ENCODE measurements at regions not wholly inside any gene's neighbourhood (a gene's known extent, or its start where the extent isn't known, plus 50 kb on each side); places are given as distances from the start of the nearest gene placed in this dataset.

DNA sequence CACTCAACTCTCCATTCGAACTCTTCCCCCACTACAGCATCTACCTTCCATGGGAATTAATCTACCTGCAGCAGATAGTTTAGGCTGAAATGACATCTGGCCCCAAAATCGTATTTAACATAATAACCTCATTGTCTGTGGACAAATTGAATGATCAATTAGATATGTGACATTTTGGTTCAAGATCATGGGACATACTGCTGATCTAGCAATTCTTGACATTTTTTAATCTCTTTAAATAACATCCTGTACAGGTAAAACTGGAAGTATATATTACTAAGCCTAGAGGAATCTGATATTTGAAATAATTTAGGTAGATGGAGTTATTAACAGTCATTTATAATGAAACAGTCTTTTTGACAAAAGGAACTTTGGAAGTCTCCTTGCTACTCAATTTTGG, 702.5 kb downstream of the NLGN4X start:
- no peak for FAIRE-seq

DNA sequence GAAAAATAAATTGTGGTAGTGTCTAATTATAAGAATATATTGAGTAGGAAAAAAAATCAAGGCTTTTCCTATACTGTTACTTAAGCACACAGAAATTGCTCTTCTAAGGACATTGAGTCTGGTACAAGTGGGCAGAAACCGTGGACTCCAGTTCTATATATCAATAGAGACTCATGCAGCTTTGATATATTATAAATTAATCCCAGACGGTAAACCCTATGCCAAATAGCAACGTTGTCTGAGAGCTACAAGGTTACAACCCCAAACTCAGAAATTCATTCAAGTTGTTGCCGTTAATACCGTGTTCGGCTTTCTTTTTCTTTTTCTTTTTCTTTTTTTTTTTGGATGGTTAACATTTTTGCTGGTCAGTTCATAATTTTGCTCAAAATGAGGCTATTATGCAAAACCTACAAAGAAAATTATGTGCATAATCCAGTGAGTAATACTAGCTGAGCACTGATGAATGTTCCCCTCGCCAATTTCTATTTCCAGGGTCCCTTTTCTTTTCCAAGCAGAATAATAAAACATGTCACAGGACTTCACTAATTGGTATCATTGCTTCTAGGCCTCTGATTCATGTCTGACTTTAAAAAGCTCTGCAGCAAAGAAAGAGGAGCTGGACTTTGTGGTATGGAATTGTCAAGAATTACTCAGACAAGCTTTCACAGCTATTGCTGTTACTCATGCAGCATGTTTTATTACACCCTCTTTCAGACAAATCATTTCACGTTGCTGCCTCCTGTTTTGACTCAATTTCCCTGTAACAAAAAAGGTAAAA, 737.7 kb downstream of the NLGN4X start:
- FAIRE-seq = no peak

DNA sequence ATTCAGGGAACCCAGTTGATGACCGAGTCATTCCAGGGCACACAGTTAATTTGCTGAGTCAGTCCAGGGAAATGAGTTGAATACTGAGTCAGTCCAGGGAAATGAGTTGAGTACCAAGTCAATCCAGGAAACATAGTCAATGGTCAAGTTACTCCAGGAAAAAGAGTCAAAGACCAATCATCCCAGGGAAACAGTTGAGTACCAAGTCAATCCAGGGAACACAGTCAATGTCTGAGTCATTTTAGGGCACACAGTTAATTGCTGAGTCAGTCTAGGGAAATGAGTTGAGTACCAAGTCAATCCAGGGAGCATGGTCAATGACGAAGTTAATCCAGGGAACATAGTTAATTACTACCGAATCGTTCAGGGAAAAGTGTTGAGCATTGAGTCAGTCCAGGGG, 754.4 kb downstream of the NLGN4X start:
- no peak for FAIRE-seq

DNA sequence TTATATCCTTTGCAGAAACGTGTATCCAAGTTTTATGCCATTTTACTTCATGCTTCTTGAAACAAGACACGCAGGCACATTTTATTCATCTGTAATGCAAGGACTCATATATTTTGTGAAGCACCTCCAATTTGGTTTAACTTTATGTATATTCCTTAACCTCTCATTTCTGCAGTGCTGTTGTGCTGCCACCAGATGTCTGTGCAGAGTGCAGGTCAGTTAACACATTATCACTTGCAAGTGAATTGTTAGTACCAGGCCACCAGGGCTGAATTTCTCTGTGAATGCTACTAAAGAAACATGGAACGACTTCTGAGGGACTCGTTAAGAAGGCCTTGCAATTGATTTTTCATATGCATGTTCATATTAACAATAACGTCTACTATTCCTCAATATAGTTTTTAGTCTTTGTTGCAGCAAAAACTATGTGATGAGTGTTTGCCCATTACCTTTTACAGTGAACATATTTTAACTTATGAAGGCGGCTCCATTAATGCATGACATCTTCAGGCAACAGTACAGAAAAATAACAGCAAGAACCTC, 770.3 kb downstream of the NLGN4X start:
- no peak for FAIRE-seq

DNA sequence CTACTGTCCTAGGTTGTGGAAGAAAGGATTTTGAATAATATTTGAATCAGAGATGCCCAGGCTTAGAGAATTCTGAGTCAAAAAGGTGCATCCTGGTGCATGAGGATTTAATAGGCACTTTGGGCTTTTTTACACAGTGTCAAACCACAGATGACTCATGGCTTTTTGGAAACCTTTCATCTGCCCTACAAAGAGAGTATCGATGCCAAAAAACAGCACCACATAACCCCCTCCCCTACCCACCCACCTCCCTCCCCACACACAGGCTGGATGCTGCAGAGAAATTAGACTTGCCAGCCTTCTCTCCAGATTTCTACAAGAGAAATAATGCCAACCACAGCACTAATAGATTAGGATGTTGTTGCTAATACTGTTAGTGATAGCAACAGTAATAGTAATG, 779.3 kb downstream of the NLGN4X start:
- FAIRE-seq = no peak

DNA sequence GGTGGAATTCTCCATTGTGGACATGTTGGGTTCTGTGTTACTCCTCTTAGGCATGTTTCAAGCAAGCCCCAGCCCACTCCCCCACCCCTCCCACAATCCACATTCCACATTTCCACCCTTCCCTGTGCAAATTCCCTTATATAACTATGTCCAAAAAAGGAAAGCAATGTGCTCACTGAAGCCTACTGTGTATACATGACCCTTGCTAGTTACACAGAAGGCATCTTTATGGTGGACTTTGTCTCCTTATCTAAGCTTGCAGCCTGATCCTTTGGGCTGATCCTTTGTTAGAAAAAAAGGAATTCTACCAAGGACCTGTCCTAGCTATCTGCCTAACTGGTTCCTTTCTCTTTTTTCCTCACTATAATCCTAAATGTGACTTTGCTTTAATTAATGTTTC, 796.8 kb downstream of the NLGN4X start:
- no peak for FAIRE-seq

DNA sequence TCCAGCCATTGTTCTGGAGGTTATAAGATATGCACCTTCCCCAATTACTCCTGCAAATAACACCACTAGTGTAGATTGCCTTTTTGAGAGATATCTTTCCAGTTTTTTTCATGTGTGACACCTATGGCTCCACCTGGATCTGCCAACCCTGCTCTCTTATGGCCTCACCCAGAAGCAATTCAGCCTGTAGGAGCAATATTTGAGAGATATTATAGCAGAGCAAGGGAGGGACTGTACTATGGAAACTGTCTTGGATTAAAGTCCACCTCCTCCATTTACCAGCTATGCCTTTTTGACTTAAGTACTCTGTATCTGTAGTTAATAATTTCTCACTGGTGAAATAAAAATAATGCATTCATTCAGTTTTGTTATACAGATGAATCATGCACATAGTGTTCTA, 803.5 kb downstream of the NLGN4X start:
- no peak for FAIRE-seq

DNA sequence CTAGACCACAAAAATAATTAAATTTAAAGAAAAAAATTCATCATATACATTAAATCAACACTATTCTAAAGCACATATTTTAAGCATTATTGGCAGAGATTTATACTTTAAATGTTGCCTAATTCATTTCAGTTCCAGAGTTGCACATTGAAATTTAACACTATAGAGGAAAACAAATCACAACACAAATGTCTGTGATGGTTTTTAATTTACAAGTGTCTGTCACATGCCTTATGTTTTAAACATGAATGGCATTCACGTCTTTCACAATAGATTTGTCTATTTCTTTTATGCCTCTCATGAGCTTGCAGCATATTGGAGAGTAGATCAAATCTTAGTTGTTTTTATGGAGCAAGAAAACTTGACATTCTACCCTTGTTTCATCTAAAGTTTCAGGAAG, 811.3 kb downstream of the NLGN4X start:
- FAIRE-seq = peak; percentile 25

DNA sequence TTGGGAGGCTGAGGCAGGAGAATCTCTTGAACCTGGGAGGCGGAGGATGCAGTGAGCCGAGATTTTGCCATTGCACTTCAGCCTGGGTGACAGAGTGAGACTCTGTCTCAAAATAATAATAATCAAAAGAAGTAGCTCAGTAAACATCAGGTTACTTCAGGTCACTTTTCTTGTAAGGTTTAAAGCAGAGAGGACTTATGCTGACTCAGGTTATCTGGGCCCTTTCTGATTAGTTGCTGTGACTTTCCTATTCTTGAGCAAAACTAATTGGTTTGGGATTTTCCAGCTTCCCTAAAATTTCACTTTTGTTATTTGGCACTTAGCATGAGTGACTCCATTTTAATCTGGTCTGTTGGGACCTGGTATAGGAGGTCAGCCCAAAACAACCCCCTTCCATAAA, 812.9 kb downstream of the NLGN4X start:
- FAIRE-seq = no peak

DNA sequence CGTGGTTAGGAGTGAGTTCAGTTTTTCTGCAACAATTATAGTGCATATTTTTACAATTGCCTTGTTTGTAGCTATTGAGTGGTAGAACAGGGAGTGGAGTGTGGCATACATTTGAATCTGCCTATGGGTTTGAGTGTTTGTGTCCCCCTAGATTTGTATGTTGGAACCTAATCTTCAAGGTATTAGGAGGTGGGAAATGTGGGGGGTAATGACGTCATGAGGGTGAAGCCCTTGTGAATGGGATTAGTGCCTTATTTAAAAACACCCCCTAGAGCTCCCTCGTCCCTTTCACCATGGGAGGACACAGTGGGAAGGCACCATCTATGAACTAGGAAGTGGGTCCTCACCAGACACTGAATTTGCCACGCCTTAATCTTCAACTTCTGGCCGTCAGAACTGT, 819.6 kb downstream of the NLGN4X start:
- no peak for FAIRE-seq

DNA sequence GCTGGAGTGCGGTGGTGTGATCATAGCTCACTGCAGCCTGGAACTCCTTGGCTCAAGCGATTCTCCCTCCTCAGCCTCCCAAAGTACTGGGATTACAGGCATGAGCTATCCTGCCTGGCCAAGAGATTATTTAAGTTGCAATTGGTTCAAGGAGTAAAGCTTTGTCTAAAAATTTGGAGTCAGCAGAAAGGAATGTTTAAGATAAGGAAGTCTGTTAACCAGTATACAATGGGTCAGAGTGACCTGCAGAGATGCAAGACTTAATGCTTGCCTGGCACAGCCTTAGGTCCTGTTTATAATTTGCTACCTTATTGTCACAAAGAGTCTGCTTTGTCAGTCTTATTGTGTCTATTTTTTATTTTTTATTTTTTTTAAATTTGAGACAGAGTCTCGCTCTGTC, 826.2 kb downstream of the NLGN4X start:
- FAIRE-seq = no peak

DNA sequence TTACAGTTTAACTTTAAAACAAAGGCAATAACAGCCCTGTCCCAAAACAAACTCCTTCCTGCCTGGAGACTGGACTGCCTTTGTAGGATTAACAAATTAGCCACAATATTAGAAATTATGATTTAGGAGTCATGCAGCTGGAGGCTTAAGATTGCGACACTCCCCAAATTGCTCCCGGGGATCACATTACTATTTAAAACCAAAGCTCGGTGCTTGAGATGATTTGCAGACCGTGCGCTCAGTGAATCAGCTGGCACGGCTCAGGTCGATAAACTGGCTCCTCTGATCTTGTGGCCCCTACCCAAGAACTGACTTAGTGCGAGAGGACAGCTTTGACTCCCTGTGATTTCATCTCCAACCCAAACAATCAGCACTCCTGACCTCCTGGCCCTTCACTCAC, 829.3 kb downstream of the NLGN4X start:
- FAIRE-seq = no peak

DNA sequence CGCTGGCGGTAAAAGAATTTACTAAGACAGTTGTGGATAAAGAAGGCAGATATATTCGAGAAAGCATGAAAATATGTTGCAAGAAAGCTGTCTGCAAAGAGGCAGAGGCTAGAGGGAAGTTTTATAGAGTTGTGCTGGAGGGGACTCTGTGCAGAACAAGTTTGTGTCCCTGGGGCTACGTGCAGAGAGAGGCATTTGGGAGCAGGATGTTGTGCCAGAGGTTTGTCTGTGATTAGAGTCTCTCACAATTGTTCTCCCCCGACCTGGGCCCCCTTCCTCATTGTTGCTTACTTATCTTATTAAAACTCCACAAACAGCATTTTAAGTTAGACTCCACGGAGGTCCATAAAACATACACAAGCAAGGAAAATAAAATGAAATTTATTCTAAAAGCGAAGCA, 831.3 kb downstream of the NLGN4X start:
- no peak for FAIRE-seq

DNA sequence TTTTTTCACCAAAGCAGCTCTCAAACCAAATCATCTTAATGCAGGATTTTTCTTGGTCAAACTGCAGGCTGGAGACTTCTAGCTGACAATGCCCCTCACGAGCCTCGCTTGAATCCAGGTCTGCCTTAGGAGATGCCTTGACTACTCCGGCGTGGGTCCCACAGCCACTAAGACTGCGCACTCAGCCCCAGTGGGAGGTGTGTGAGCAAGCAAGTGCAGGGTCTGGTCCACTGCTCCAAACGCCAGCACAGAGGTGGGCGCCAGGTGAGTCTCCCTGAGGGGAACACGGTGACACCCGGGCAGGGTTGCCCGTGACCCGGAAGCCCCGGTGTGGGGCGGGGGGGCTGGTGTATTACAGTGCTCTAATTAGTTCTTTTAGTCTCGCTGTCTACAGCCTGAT, 838.3 kb downstream of the NLGN4X start:
- FAIRE-seq = no peak

DNA sequence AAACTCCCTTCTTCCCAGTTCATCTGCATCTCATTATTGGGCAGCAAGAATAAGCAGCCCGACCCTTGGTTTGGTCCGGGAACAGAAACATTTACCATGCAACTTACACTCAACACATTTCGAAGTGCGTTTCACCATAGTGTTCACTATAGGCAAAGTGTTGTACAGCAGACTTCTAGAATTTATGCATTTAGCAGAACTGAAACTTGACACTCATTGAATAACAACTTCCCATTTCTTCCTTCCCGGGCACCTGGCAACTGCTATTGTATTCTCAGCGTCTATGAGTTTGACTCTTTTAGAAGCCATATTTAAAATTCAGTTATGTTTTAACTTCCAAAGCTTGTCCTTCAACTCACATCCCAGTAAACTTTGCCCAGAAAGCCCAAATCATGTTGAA, 840.6 kb downstream of the NLGN4X start:
- no peak for FAIRE-seq

DNA sequence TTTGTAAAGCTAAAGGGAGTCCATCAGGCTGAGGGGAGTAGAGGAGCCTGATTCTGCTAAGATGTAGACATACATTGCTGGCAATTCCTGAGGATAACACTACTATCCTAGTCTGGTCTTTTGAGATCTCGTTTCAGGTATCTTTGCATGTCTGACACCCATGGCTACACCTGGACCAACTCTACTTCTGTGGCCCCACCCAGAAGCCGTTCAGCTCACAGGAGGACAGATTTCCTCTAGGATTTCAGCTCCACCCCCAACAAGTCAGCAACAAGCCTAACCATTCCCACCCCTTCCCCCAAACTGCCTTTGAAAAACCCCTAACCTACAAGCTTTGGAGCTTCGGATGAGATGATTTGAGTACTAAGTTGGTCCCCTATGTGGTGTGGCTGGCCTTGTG, 848.2 kb downstream of the NLGN4X start:
- no peak for FAIRE-seq

DNA sequence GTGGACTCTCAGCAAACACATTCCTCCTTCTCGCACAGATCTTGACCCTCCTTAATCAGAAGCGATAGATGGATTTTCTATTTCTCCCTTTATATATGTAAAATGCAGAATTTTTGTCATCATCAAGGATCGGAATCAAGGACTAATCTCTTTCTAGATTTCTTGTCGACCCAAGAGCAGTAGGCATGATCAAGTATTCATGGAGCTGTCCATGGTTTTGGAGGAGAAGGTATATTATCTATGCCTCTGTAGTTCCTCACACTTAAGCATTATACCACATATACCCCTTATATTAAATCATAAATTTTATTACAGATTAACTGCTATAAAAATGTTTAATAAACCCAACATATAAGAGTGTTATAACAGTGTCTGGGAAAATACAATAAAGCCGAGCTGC, 886.8 kb downstream of the NLGN4X start:
- no peak for FAIRE-seq

DNA sequence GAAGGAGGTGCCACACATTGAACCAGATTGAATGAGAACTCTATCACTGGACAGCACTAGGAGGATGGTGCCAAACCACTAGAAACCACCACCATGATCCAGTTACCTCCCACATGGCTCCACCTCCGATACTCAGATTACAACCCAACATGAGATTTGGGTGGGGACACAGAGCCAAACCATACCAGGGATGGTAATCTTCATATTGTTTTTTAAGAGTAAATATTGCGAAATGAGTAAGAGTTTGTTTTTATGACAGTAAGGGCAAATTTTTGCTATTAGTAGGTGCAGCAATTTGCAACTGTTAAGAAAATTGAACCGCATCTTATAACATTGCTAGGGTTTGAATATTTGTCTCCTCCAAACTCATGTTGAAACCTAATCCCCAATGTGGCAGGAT, 891.5 kb downstream of the NLGN4X start:
- FAIRE-seq = no peak

DNA sequence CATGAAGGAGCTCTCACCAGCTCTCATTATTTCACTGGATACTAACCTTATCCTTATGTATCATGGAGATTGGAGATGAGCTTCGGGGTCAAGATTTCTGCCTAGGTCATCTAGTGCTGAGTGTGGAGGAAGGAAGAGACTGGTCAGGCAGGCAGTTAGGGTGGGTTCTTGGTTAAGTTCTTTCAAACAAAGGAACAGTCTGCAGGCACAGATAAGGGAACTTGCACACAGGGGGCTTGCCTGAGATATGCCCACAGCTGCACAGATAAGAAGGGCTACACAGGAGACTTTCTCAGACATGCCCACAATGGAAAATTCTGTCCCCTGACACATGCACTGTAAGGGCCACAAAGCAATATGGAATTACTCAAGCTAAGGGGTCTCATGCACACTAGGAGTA, 904.1 kb downstream of the NLGN4X start:
- FAIRE-seq = no peak

DNA sequence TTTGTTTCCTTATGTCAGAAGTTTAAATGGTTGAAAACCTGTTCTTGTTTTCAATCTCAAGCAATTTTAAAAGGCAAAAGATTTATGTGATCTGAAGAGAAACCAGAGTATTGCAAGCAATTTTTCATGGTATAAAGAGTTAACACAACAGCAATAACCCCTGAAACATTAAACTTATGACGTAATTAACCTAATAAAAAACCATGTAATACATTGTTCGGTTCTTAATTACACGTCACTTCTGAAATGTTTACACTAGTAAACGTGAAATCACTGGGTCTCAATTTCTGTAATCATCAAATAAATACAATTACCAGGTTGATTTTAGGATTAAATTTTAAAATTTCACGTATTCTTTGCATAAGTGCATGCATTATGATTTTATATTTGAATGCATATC, 914.5 kb downstream of the NLGN4X start:
- FAIRE-seq = no peak

DNA sequence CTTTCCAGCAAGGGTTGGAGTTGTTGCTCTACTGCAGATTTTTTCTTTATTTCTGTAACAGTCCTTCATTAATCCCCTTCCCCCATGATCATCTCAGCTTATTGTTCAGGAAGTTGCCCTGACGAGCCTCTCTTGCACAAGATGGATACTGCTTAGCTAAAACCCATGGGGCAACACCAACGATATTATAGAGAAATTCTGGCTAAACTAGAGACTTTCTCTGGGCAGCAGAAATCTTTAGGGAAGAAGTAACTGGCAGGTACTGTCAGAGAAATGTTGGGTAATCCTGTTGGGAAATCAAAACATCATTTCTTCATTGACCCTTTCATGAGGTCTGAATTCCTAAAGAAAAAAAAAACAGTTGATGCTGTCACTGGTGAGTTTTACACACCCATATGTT, 921.3 kb downstream of the NLGN4X start:
- no peak for FAIRE-seq

DNA sequence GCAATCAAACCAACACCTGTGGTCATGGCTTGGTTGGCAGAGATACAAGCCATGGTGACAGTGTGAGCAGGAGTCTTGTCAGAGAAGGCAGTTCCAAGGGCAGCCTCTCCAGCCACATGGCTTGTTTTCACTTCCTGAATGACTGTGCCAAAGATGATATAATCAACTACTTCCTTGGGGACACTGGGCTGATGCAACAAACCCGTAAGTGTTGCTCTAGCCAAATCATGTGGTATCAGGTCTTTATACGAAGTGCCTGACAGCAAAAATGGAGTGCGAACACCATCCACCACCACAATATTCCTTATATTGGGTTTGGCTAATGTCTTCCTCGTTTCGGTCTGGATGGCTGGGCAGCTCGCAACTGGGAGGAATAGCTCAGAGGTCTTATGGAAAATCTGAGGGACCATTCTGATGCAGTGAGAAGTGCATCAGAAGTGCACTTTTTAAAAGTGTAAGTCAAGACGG, 922.0 kb downstream of the NLGN4X start:
- no peak for FAIRE-seq

DNA sequence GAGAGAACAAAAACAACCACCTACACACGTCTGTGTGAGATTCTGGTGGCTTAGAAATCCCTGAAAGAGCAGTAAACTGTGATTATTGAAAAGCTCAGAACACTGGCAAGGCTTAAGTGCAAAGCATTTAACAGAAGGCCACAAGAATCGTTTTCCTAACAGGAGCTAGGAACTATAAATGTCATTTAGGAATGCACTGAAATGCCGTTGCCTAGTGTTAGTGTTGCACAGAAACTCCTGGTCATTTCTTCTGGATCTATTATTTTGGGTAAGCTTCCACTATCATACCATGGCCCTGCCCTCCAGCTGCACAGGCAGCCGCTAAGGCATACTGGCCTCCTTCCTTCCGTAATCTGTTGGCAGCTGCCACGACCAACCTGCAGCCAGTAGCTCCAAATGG, 923.2 kb downstream of the NLGN4X start:
- FAIRE-seq = no peak

DNA sequence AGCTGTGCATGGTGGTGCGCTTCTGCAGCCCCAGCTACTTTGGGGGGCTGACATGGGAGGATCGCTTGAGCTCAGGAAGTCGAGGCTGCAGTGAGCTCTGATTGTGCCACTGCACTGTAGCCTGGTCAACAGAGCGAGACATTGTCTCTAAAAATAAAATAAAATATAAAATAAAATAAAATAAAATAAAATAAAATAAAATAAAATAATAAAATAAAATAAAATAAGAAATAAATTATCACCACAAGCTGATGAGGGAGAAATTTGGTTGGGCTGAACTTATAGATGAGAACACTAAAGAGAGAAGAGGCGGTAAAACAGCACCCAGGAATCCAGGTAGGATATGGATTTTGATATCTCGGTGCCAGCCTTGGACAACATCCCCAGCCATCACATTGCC, 933.7 kb downstream of the NLGN4X start:
- no peak for FAIRE-seq

DNA sequence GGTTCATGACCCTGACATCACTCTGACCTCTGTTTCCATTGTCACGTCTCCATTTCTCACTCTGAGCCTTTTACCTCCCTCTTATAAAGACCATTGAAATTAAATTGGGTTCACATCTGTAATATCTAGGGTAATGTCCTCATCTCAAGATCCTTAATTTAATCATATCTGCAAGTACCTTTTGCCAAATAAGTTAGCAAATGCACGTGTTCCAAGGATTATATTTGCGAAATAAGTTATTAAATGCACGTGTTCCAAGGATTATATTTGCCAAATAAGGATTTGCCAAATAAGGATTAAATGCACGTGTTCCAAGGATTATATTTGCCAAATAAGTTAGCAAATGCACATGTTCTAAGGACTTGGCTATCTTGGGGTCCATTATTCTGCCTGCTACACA, 938.0 kb downstream of the NLGN4X start:
- FAIRE-seq = no peak
